ENCODE measurements at regions not wholly inside any gene's neighbourhood (a gene's known extent, or its start where the extent isn't known, plus 50 kb on each side); places are given as distances from the start of the nearest gene placed in this dataset.
"Not testable (repeated sequence)": the region's sequence is repeated elsewhere in the genome, so short reads cannot be mapped to it uniquely, and the experiment has no call there.

GRCh38 chr12:75941661-75942060, 89.9 kb downstream of the PHLDA1 start:
- not testable (repeated sequence) for DNase-seq

GRCh38 chr12:75939016-75939642, 92.4 kb downstream of the PHLDA1 start:
- no peak for DNase-seq

DNA sequence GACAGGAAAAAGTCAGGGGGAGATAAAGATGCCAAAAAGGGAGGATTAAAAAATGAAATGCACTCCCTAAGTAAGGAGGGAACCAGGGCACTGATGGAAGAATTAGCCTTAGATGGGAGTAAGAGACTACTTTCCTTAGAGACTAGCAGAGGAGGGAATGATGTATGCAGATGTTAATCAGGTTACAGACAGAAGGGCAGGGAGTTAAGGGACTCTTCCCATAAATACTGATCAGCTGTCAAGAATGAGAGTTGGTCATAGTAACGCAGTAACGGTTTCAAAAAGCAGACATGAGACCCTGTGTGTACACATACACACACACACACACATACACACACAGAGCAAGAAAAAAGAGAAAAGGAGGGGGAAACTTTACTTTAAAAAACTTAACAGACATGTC, 93.4 kb downstream of the PHLDA1 start:
- no peak for DNase-seq

DNA sequence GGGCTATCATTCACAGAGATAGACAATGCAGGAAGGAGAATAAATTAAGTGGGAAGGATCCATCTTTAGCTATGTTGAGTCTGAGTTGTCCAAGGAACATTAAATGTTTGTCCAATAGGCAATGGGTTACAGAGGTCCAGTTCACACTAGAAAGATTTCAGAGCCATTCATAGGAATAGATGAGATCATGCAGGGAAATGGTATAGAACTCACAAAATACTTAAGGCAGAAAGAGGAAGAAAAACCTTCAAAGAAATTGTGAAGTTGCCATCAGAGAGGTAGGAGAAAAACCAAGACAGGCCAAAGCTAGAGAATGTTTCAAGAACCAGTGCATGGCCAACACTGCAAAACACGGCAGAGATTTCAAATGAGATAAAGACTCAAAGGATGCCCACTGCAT, 94.1 kb downstream of the PHLDA1 start:
- DNase-seq, result no peak

GRCh38 chr12:75936515-75937440, 94.8 kb downstream of the PHLDA1 start:
- DNase-seq, result no peak

DNA sequence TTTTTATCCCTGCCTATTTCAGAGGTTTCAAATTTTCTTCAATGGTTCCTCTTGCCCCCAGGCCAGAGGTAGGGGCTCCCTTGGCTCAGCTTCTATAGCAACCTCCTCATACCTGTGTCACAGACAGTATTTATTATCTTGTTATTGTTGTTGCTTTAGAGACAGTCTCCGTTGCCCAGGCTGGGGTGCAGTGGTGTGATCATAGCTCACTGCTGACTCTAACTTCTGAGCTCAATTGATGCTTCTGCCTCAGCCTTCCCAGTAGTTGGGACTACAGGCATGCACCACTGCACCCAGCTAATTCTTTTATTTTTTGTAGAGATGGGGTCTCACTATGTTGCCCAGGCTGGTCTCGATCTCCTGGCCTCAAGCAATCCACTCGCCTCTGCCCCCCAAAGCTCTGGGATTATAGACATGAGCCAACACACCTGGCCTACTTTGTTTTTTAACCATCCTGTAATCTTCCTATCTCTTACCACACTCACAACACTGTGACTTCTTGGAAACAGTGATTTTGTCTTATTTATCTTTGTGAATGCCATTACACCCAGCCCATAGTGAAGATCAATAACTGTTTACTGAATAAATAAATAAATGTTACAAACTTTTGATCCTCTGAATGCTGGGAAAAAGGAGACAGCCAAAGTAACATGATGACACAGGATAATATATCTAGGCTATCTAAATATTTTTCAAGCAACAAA, 95.9 kb downstream of the PHLDA1 start:
- DNase-seq, result no peak

GRCh38 chr12:75933101-75933500, 98.5 kb downstream of the PHLDA1 start:
- DNase-seq, result no peak

GRCh38 chr12:75932241-75932640, 99.3 kb downstream of the PHLDA1 start:
- no peak for DNase-seq

- no peak for DNase-seq
Observed at GRCh38 chr12:75923964-75924666, 107.5 kb downstream of the PHLDA1 start.

DNA sequence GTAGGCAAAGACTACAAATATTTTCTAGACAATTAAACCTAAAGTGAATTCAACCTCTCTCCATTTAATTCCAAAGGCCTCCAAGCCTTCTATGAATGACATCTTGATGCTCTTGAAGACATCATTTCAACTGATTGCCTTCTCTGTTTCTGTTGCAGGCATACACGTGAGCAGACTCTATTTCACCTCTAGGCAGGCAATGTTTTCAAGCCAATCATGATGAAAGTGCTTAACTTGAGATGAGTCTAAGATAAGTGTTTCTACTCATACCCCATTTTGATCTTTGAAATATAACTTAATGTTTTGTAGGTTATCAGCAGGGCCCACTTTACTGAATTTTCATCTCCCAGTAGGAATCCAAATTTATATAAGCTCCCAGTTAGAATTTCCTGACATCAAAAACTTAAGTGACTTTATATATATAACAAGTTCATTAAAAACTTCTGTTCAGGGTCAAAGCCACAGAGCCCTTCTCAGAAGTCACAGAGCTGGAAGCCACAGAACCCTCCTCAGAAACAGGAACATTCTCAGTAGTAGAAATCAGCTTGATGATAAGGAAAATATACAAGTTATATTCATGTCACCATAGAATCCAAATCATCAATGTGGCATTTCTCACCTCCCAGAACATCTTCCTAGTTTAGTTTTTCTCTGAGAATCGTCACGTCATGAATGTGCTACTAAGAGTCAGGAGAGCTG, 108.5 kb downstream of the PHLDA1 start:
- DNase-seq, result no peak

GRCh38 chr12:75921622-75922289, 109.8 kb downstream of the PHLDA1 start:
- DNase-seq, result no peak

GRCh38 chr12:75917715-75918114, 113.9 kb downstream of the PHLDA1 start:
- DNase-seq, result no peak

GRCh38 chr12:75917083-75917482, 114.5 kb downstream of the PHLDA1 start:
- DNase-seq, result no peak

GRCh38 chr12:75913502-75914351, 117.8 kb downstream of the PHLDA1 start:
- DNase-seq, result no peak

DNA sequence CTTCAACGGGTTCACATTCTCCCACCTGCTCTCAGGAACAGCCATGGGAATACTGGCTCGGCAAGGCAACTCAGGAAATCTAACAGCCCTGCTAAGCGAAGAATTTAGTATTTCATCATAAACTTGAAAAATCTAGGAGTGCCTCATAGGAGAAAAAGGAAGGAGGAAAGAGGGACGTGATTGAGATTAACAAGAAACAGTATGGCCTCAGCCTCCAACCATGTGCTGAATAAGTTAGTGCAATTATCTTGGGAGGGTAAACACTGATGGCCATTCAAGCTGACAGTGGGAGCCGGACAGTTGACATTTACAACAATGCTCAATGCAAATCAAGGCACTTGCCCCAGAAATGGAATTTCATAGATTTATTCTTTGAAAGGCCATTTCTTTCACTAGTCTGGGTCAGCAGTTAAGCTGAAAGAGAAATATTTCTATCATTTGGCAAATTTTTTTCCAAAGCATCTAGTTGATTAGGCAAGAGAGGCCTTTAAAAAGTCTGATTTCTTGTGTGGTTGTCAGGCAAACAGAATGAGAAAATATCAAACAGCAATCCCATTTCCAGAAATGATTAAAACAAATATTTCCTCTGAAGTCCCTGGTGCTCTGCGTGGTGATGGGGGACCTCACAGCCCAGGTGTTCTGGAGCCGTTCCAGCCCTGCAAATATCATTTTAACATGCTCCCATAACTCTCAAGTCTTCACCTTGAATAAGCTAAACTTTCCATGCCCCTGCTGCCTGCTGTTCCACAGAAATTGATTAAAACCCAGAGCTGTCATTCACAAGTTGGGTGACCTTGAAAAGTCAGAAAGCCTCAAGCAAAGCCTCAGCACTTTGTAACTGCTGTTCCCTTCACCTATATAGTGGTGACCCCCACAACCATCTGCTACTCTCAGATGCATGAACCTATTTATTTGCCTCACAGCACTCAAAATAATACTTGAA, 121.6 kb downstream of the PHLDA1 start:
- no peak for DNase-seq

- no peak for DNase-seq
Observed at GRCh38 chr12:75908961-75909605, 122.5 kb downstream of the PHLDA1 start.

DNA sequence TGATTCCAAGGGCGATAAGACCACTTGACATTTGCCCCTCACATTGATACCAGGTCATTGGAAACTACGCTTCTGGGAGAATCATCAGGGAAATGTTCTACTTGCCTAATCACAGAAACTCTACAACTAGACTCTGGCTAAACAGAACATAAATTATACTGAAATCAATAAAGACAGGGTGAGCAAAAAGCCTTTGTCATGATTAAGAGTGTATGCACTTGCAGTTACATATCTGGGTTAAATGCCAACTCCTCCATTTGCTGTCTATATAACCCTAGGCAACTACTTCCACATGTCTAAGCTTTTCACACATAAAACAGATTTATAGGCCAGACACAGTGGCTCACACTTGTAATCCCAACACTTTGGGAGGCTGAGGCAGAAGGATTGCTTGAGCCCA, 125.7 kb downstream of the PHLDA1 start:
- DNase-seq, result no peak

- DNase-seq, result no peak
Observed at GRCh38 chr12:75900781-75901254, 130.8 kb downstream of the PHLDA1 start.

DNA sequence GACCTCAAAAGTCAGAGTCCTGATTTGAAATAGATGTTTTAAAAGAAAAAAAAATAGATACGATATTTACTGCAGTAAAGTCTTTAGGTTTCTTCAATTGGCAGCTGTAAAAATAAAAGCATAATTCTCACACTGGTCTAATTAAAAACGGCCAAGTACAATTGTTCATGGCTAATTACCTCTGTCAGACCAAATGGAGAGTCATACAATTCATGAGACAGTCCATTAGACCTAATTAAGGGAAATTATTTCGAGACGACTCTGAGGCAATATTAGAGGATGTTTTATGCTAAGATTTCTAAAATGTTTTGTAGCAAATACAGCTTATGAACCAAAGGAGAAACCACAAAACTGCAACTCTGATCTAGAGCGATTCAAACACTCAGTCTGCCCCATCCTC, 131.3 kb downstream of the PHLDA1 start:
- no peak for DNase-seq
